GM19324 (cell line): ENCODE measurements at regions not wholly inside any gene's neighbourhood (a gene's known extent, or its start where the extent isn't known, plus 50 kb on each side); places are given as distances from the start of the nearest gene placed in this dataset.

Source experiments
- ATAC-seq: cut with Tn5 transposase; IDR thresholded peaks from one replicate; pipeline ENCODE4 v1.9.1; 2021; ENCODE audit warnings: mild to moderate bottlenecking, moderate library complexity; ENCODE audit not compliant: unreplicated experiment, low FRiP score

DNA sequence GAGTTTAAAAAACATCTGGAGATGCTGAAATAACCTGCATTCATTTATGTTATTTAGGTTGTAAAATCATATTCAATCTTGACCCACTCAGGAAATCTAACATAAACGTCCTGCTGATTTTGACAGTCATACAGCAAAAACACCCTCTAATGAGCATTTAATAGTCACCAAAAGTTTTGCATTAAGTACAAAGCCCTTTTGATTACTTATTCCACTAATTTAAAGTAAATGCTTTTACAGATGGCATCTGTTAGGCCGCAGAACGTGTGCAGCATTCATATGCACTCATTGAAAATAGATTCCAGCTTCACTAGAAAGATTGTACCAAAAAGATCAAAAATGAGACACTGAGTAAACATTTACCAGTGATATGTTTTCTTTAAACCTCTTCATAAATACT lies 1295.1 kb downstream of the EFNB2 start:
- no peak for ATAC-seq

GRCh38 chr13:105232439-105232838 lies 1303.0 kb downstream of the EFNB2 start:
- ATAC-seq: no peak

- no peak for ATAC-seq
Observed at GRCh38 chr13:105232006-105232405, 1303.5 kb downstream of the EFNB2 start.

DNA sequence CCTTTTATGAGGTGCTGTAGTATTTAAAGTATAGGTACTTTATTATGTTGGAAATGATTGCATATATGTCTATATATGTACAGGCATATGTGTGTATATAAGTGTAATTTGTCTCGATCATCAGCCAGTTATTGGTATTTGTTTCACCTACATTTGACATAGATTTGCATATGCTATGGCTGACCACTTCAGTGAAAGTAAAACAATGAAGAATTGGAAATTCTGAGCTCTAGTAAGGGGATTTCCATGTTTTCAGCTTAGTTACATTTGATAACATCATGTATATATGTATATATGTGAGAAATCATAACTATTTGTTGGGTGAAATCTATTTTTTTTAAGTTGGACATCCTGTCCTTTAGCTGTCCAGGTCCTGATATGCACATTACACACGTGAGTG lies 1303.9 kb downstream of the EFNB2 start:
- ATAC-seq: no peak

- no peak for ATAC-seq
Observed at GRCh38 chr13:105220881-105221280, 1314.6 kb downstream of the EFNB2 start.

DNA sequence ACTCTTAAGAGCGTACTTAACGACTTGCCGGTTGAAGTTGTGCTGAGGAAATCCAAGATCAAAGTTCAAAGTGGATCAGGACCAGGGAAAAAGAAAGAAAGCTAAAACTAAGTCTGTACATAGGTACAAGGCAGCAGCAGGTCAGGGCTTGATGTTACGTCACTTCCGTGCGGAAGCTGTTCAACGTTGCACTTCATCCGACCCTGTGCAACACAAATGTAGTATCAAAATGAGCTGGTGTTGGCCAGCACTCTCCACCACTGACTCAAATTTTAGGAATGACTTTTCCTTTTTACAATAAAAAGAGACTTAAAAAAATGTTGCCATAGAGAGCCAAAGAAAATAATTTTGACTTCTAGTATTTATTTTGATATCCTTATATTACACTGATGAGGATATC lies 1315.4 kb downstream of the EFNB2 start:
- no peak for ATAC-seq

GRCh38 chr13:105219651-105220050 lies 1315.8 kb downstream of the EFNB2 start:
- no peak for ATAC-seq

DNA sequence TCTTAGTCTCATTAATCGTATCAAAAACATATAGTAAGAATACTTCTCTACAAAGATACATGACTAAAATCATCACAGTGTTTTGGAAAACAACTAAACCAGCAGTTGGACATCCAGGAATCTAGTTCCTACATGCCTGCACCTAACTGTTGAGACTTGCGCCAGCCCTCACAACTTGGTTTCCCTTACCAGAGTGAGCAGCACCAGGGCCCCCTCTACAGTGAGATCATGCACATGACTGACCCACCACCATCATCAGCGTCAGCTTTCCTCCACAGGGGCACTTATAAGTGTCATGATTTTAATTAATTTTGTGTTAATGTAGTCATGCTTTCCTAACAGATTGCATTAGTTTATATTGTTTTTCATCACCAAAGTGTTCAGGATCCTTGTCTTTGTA lies 1322.0 kb downstream of the EFNB2 start:
- ATAC-seq: no peak

GRCh38 chr13:105207572-105208293 lies 1327.7 kb downstream of the EFNB2 start:
- no peak for ATAC-seq

DNA sequence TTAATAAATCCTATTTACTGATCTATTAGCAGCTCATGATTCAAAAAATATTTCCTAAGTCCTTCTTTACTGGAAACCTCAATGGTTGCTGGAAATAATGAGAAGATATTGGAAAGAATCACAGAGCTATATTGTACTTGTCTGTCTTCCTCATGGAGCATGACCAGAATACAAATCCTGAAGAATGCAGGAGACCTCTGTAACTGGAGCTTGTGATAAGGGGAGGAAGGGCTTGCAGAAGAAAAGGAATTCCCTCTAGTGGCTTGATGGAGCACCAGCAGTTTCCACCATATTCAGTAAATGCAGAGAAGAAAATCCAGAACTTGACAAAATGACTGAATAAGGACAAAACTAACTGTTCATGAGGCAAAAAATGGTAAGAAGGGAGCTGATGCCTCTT lies 1333.1 kb downstream of the EFNB2 start:
- ATAC-seq: no peak

- ATAC-seq: no peak
Observed at GRCh38 chr13:105201351-105201750, 1334.1 kb downstream of the EFNB2 start.

- ATAC-seq: no peak
Observed at GRCh38 chr13:105200181-105200580, 1335.3 kb downstream of the EFNB2 start.

GRCh38 chr13:105196052-105196451 lies 1339.4 kb downstream of the EFNB2 start:
- no peak for ATAC-seq

DNA sequence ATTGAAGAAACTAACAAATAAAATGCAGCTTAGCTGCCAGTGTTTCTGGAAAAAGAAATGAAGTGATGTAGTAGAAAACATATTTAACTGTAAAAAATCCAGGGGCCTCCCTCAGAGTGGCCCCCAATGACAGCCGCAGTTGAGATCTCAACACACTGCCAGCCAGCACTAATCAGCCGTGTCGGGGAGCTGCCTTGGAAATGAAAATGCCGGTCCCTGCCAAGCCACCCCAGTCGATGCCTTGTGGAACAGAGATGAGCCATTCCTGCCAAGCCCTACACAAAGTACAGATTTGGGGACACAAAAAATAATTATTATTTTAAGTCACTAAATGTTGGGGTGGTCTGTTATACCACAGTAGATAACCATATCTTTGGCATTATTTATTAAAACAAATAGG lies 1342.4 kb downstream of the EFNB2 start:
- ATAC-seq: no peak

- no peak for ATAC-seq
Observed at GRCh38 chr13:105184201-105184600, 1351.3 kb downstream of the EFNB2 start.

GRCh38 chr13:105177265-105177900 lies 1358.1 kb downstream of the EFNB2 start:
- ATAC-seq: no peak

GRCh38 chr13:105170438-105170837 lies 1365.0 kb downstream of the EFNB2 start:
- ATAC-seq: no peak

DNA sequence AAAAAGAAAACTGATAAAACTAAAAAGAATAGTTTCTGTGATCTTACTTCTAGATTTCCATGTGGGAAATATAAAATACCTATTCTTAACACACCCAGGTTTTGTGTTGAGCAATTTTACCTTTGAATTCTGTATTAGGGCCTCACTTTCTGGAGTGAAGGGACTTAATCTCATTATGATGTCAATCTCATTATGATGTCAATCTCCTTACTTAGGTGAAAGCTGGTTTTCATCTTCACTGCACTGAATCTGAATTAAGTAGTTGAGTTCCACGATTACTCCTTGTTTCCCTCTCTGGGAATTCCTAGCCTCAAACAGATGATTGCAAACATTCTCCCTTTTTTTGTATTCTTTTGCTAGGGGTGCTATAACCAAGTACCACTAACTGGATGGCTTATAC lies 1367.2 kb downstream of the EFNB2 start:
- no peak for ATAC-seq

GRCh38 chr13:105167385-105167784 lies 1368.1 kb downstream of the EFNB2 start:
- ATAC-seq: no peak

DNA sequence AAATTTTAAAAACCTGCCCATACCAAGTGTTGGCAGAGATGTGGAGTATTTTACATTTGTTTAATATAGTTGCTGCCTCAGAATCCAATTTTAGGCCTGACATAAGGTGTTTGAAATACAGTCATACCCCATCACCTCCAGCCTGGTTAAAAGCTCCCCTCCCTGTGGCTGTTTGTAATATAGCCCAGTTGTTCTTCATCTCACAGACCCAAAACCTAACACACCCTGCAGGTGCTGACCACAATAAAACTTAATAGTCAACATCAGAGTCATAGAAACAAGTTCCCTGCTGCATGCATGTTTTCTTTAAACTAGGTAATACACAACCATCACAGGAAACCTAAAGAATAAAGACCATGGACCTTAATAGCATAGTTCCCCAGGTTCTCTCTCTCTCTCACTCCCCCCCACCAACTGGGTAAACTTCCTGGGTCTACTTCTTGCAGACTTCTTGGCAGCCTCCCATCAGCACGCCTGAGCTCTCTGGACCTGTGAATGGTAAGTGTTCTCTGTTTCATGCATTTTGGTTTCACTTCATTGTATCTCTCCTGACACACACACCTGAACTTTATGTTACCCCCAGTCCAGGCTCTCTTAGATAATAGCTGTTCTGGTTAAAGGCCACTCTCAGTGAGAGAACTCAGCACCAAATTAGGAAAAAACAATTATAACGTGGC lies 1369.9 kb downstream of the EFNB2 start:
- peak; percentile 81 for ATAC-seq

DNA sequence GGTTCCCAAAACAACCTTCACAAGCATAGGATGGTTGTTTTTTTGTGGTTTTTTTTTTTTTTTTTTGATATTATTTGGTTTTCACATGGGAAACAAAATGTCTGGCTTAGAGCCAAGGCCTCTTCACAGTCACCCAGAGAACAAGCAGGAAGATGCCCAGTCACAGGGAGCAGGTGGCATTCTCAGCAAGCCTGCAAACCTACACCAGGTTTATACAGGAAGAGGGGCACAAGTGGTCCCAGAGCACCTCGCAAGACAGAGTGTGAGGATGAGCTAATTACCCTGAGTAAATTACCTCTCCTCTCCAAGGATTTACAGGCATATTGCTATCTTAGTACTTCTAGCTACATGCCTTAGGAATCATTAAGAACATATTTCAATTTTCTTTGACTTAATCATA lies 1375.6 kb downstream of the EFNB2 start:
- ATAC-seq: no peak

DNA sequence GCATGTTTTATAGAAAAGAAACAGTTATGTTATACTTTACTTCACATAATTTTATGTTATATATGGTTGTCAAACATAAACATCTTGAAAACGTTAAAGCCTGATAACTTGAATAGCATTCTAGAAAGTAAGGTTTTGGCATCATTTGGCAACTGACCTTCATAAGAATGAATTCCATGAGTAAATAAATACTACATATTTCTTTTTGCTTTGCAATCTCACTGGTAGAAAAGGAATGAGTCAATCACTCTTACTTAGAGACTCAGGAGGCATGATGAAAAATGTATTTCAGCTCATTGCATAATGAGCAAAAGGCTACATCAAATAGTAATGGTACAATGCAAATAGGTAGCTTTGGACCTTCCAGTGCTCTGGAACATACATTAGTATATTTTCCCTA lies 1381.9 kb downstream of the EFNB2 start:
- ATAC-seq: no peak
